Mammary epithelial cell (primary cell): ENCODE measurements at regions not wholly inside any gene's neighbourhood (a gene's known extent, or its start where the extent isn't known, plus 50 kb on each side); places are given as distances from the start of the nearest gene placed in this dataset.

Experiments used
- EZH2 ChIP-seq: IDR thresholded peaks from 2 replicates; pipeline ENCODE4 v1.6.1; 2012; ENCODE audit warnings: low read length, inconsistent platforms, borderline replicate concordance
- TF ChIP-seq, protein P1 (sequence below), 2 donors: IDR thresholded peaks in 1 of 2; conservative IDR thresholded peaks in 1 of 2; 2 replicates each; pipeline ENCODE4 v1.5.1; 2011 to 2012; ENCODE audit warnings: inconsistent platforms in 2 of 2, low read length in 2 of 2, mild to moderate bottlenecking in 2 of 2, control low read depth in 1 of 2, low read depth in 1 of 2; ENCODE audit not compliant: insufficient read depth in 1 of 2; ENCODE audit errors: extremely low read depth in 1 of 2

DNA sequence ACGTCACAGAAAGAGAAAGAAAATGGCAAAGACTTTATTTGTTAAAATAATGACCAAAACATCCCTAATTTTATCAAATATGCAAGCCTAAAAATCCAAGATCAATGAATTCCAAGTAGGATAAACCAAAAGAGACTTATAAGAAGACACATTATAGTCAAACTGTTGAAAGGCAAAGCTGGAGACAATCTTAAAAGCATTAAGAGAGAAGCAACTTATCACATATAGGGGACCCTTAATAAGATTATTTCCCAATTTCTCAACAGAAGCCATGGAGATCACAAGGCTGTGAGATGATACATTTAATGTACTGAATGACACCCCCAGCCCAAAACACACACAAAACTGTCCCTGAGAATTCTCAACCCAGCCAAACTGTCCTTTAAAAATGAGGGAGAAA, 228.7 kb downstream of the COG6 start:
- TF ChIP-seq, protein P1, sequence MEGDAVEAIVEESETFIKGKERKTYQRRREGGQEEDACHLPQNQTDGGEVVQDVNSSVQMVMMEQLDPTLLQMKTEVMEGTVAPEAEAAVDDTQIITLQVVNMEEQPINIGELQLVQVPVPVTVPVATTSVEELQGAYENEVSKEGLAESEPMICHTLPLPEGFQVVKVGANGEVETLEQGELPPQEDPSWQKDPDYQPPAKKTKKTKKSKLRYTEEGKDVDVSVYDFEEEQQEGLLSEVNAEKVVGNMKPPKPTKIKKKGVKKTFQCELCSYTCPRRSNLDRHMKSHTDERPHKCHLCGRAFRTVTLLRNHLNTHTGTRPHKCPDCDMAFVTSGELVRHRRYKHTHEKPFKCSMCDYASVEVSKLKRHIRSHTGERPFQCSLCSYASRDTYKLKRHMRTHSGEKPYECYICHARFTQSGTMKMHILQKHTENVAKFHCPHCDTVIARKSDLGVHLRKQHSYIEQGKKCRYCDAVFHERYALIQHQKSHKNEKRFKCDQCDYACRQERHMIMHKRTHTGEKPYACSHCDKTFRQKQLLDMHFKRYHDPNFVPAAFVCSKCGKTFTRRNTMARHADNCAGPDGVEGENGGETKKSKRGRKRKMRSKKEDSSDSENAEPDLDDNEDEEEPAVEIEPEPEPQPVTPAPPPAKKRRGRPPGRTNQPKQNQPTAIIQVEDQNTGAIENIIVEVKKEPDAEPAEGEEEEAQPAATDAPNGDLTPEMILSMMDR (conservative IDR thresholded peaks at IDR 0.05 in 1 of 2, IDR thresholded peaks at IDR 0.05 in 1 of 2; ENCODE audit: extremely low read depth in 1 of 2, insufficient read depth in 1 of 2, low read depth in 1 of 2, low read length in 2 of 2): no peak
- TF ChIP-seq EZH2: no peak
